ENCODE measurements at regions not wholly inside any gene's neighbourhood (a gene's known extent, or its start where the extent isn't known, plus 50 kb on each side); places are given as distances from the start of the nearest gene placed in this dataset.

- TF ChIP-seq POLR2AphosphoS5 (IDR thresholded peaks at IDR 0.05; ENCODE audit: insufficient read depth, low read depth, low read length) (no peak), GATA2 (IDR thresholded peaks at IDR 0.05; ENCODE audit: insufficient read depth, insufficient read length, low read depth, low read length) (no peak), MYC (IDR thresholded peaks at IDR 0.05; ENCODE audit: low read depth, low read length) (no peak), EZH2 (IDR thresholded peaks at IDR 0.05; ENCODE audit: borderline replicate concordance, low read depth, low read length, severe bottlenecking) (no peak), POLR2A (IDR thresholded peaks at IDR 0.05; ENCODE audit: low read depth, low read length) (no peak), JUN (IDR thresholded peaks at IDR 0.05; ENCODE audit: borderline replicate concordance, insufficient read depth, insufficient read length, low read depth) (no peak), FOS (IDR thresholded peaks at IDR 0.05; ENCODE audit: borderline replicate concordance, insufficient read depth, low read length) (no peak)
- TF ChIP-seq, protein P1, sequence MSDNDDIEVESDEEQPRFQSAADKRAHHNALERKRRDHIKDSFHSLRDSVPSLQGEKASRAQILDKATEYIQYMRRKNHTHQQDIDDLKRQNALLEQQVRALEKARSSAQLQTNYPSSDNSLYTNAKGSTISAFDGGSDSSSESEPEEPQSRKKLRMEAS (IDR thresholded peaks at IDR 0.05; ENCODE audit: insufficient read depth, insufficient read length) = no peak
- TF ChIP-seq, protein P2, sequence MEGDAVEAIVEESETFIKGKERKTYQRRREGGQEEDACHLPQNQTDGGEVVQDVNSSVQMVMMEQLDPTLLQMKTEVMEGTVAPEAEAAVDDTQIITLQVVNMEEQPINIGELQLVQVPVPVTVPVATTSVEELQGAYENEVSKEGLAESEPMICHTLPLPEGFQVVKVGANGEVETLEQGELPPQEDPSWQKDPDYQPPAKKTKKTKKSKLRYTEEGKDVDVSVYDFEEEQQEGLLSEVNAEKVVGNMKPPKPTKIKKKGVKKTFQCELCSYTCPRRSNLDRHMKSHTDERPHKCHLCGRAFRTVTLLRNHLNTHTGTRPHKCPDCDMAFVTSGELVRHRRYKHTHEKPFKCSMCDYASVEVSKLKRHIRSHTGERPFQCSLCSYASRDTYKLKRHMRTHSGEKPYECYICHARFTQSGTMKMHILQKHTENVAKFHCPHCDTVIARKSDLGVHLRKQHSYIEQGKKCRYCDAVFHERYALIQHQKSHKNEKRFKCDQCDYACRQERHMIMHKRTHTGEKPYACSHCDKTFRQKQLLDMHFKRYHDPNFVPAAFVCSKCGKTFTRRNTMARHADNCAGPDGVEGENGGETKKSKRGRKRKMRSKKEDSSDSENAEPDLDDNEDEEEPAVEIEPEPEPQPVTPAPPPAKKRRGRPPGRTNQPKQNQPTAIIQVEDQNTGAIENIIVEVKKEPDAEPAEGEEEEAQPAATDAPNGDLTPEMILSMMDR (IDR thresholded peaks at IDR 0.05; ENCODE audit: extremely low read depth in 1 of 2, insufficient read depth in 1 of 2, low read depth in 1 of 2, low read length in 2 of 2) = no peak
- ChIA-PET POLR2A (no interaction called here), CTCF (no interaction called here)
- DNase-seq (ENCODE audit: low read depth, low spot score) (no peak), FAIRE-seq (no peak)
- no peaks in the 10 kb centered on the region for H3K79me2 ChIP-seq (ENCODE audit: control insufficient read depth, insufficient read depth, low read length)
- no peaks in the 10 kb centered on the region for H3K9me3 ChIP-seq (replicated peaks; ENCODE audit: control insufficient read depth, insufficient read depth, low read length)
- no peak overlapping the region for H2AFZ ChIP-seq (ENCODE audit: low read depth, low read length)
- H3K27me3 ChIP-seq (ENCODE audit: control insufficient read depth in 2 of 2, insufficient read depth in 2 of 2, low read length in 2 of 2) = no peaks in the 10 kb centered on the region
- no TSS peak for BruUV-seq (replicated peaks)
- H3K4me3 ChIP-seq (replicated peaks in 1 of 3; ENCODE audit: insufficient read depth in 1 of 3, low read depth in 1 of 3, low read length in 3 of 3) = no peak overlapping the region
- no peak overlapping the region for H3K9ac ChIP-seq (replicated peaks; ENCODE audit: extremely low read depth, insufficient read depth, low read length)
- no peaks in the 10 kb centered on the region for H3K36me3 ChIP-seq (ENCODE audit: control insufficient read depth in 2 of 2, extremely low read depth in 1 of 2, insufficient read depth in 2 of 2, low read length in 2 of 2)
- dilution Hi-C loops (cut with MboI; ENCODE audit: extremely low pct_ligation_motif_present, low sequenced_read_pairs) = no loop called here
- no peak overlapping the region for H3K4me2 ChIP-seq (ENCODE audit: insufficient read depth, low read length)
- H4K20me1 ChIP-seq (replicated peaks; ENCODE audit: control insufficient read depth, extremely low read depth, insufficient read depth, low read length) = no peaks in the 10 kb centered on the region
- no peak overlapping the region for H3K27ac ChIP-seq (ENCODE audit: insufficient read depth, low read depth, low read length)
- intact Hi-C loops (cut with micrococcal nuclease) = no loop called here
- H3K9me1 ChIP-seq (replicated peaks; ENCODE audit: control insufficient read depth, extremely low read depth, insufficient read depth, low read length) = no peaks in the 10 kb centered on the region
- no peaks in the 10 kb centered on the region for H3K4me1 ChIP-seq (ENCODE audit: control insufficient read depth, extremely low read depth, insufficient read depth, low read length)
Measured at GRCh38 chr13:23039266-23039935, 141.4 kb upstream of the SGCG start.

Measured in endothelial cell of umbilical vein (primary cell).